Stimulated activated CD4-positive, alpha-beta T cell treated with anti-CD3 and anti-CD28 coated beads, Interleukin-1b, Interleukin-23, amount 100 ng/mL, for 24 hours (primary cell): ENCODE measurements at regions not wholly inside any gene's neighbourhood (a gene's known extent, or its start where the extent isn't known, plus 50 kb on each side); places are given as distances from the start of the nearest gene placed in this dataset.
"Not testable (repeated sequence)": the region's sequence is repeated elsewhere in the genome, so short reads cannot be mapped to it uniquely, and the experiment has no call there.

ENCODE experiments used
- DNase-seq, 4 experiments: peaks; one replicate each; pipeline ENCODE4 v3.0.0-alpha.2; 2020; ENCODE audit warnings: low read depth in 4 of 4, low spot score in 1 of 4

GRCh38 chr2:240238786-240239185 is 98.3 kb upstream of the OTOS start:
- DNase-seq: no peak

GRCh38 chr2:240239325-240239724 is 98.9 kb upstream of the OTOS start:
- DNase-seq: no peak

- no peak for DNase-seq
These were observed 99.7 kb upstream of the OTOS start for GRCh38 chr2:240240017-240240734.

GRCh38 chr2:240240781-240241180 is 100.3 kb upstream of the OTOS start:
- no peak for DNase-seq

GRCh38 chr2:240241572-240241971 is 101.1 kb upstream of the OTOS start:
- DNase-seq: no peak

GRCh38 chr2:240243049-240243448 is 102.6 kb upstream of the OTOS start:
- DNase-seq: not testable (repeated sequence)

GRCh38 chr2:240244543-240244942 is 104.1 kb upstream of the OTOS start:
- DNase-seq: no peak

GRCh38 chr2:240245184-240245583 is 104.7 kb upstream of the OTOS start:
- DNase-seq: no peak

- DNase-seq: no peak
These were observed 105.2 kb upstream of the OTOS start for GRCh38 chr2:240245706-240246105.

GRCh38 chr2:240246173-240246820 is 105.8 kb upstream of the OTOS start:
- DNase-seq: no peak

GRCh38 chr2:240247241-240247867 is 106.9 kb upstream of the OTOS start:
- DNase-seq: no peak

GRCh38 chr2:240247868-240248720 is 107.6 kb upstream of the OTOS start:
- DNase-seq: no peak

- DNase-seq: no peak
These were observed 108.4 kb upstream of the OTOS start for GRCh38 chr2:240248721-240249422.

GRCh38 chr2:240249423-240250149 is 109.1 kb upstream of the OTOS start:
- no peak for DNase-seq

GRCh38 chr2:240250150-240250984 is 109.9 kb upstream of the OTOS start:
- DNase-seq: no peak

GRCh38 chr2:240250985-240251847 is 110.8 kb upstream of the OTOS start:
- DNase-seq: no peak

GRCh38 chr2:240251848-240252190 is 111.4 kb upstream of the OTOS start:
- DNase-seq: no peak

GRCh38 chr2:240252191-240252871 is 111.9 kb upstream of the OTOS start:
- DNase-seq: no peak
